Left lobe of liver (tissue), 2 donors: ENCODE measurements at regions not wholly inside any gene's neighbourhood (a gene's known extent, or its start where the extent isn't known, plus 50 kb on each side); places are given as distances from the start of the nearest gene placed in this dataset.

ENCODE experiments used
- ATAC-seq: fragments of 200-7000 bp; cut with Tn5 transposase; one replicate; pipeline ENCODE4 v1.9.1; 2020; ENCODE audit warnings: mild to moderate bottlenecking, moderate library complexity
- DNase-seq: peaks from one replicate; pipeline ENCODE4 v3.0.0-alpha.2; 2020; ENCODE audit warnings: low spot score
- donor health status: DM: no; HTN: no; CAD: no; lungs with moderate emphysema.
- donor health status: DM: no; HTN: yes; CAD: no.

- no peak for ATAC-seq
- DNase-seq = no peak
Measured at GRCh38 chr1:60753036-60753900, 329.1 kb upstream of the NFIA start.

GRCh38 chr1:60751306-60751705, 331.1 kb upstream of the NFIA start:
- ATAC-seq = no peak

GRCh38 chr1:60747353-60747752, 335.0 kb upstream of the NFIA start:
- DNase-seq (no peak), ATAC-seq (no peak)

More at GRCh38 chr1:60751306-60751705, 331.1 kb upstream of the NFIA start:
- no peak for DNase-seq

- DNase-seq (no peak), ATAC-seq (no peak)
Measured at GRCh38 chr1:60746278-60746791, 336.0 kb upstream of the NFIA start.

GRCh38 chr1:60745484-60745883, 336.9 kb upstream of the NFIA start:
- ATAC-seq = no peak
- no peak for DNase-seq

- no peak for ATAC-seq
- DNase-seq = no peak
Measured at GRCh38 chr1:60742339-60742738, 340.0 kb upstream of the NFIA start.

- ATAC-seq (no peak), DNase-seq (no peak)
Measured at GRCh38 chr1:60740154-60740553, 342.2 kb upstream of the NFIA start.

- no peak for ATAC-seq
- DNase-seq = no peak
Measured at GRCh38 chr1:60739729-60740128, 342.6 kb upstream of the NFIA start.

- DNase-seq = no peak
- ATAC-seq = no peak
Measured at GRCh38 chr1:60732977-60733401, 349.4 kb upstream of the NFIA start.

GRCh38 chr1:60731321-60731720, 351.0 kb upstream of the NFIA start:
- no peak for DNase-seq

GRCh38 chr1:60727552-60727951, 354.8 kb upstream of the NFIA start:
- ATAC-seq (no peak), DNase-seq (no peak)

More at GRCh38 chr1:60731321-60731720, 351.0 kb upstream of the NFIA start:
- no peak for ATAC-seq

GRCh38 chr1:60716472-60716871, 365.9 kb upstream of the NFIA start:
- no peak for DNase-seq
- no peak for ATAC-seq

- ATAC-seq (no peak), DNase-seq (no peak)
Measured at GRCh38 chr1:60715970-60716369, 366.4 kb upstream of the NFIA start.

- DNase-seq (no peak), ATAC-seq (no peak)
Measured at GRCh38 chr1:60709426-60709825, 372.9 kb upstream of the NFIA start.

- ATAC-seq (no peak), DNase-seq (no peak)
Measured at GRCh38 chr1:60705026-60705425, 377.3 kb upstream of the NFIA start.

- no peak for ATAC-seq
Measured at GRCh38 chr1:60703155-60703554, 379.2 kb upstream of the NFIA start.

GRCh38 chr1:60699325-60699724, 383.0 kb upstream of the NFIA start:
- ATAC-seq (no peak), DNase-seq (no peak)

More at GRCh38 chr1:60703155-60703554, 379.2 kb upstream of the NFIA start:
- DNase-seq = no peak

GRCh38 chr1:60697204-60697994, 385.0 kb upstream of the NFIA start:
- no peak for DNase-seq
- ATAC-seq = no peak

- DNase-seq (no peak), ATAC-seq (no peak)
Measured at GRCh38 chr1:60696512-60696911, 385.8 kb upstream of the NFIA start.

GRCh38 chr1:60695716-60696171, 386.6 kb upstream of the NFIA start:
- ATAC-seq (no peak), DNase-seq (no peak)

GRCh38 chr1:60694980-60695379, 387.4 kb upstream of the NFIA start:
- DNase-seq (no peak), ATAC-seq (no peak)

- no peak for ATAC-seq
- no peak for DNase-seq
Measured at GRCh38 chr1:60692031-60692430, 390.3 kb upstream of the NFIA start.
